Vagina (tissue), 2 donors: ENCODE measurements at regions not wholly inside any gene's neighbourhood (a gene's known extent, or its start where the extent isn't known, plus 50 kb on each side); places are given as distances from the start of the nearest gene placed in this dataset.

Experiments used
- DNase-seq, 2 donors: peaks; one replicate each; pipeline ENCODE4 v3.0.0-alpha.2; 2017; ENCODE audit errors: extremely low spot score in 2 of 2
- H3K27ac ChIP-seq: fragments of 200-600 bp; sonication (generic); one replicate; pipeline ENCODE4 v1.5.1; 2019
- H3K27me3 ChIP-seq: fragments of 200-600 bp; sonication (generic); one replicate; pipeline ENCODE4 v1.5.1; 2019
- H3K36me3 ChIP-seq, 2 donors: fragments of 200-600 bp; sonication (generic); one replicate each; pipeline ENCODE4 v1.5.1; 2017 to 2019
- H3K4me1 ChIP-seq: fragments of 200-600 bp; sonication (generic); one replicate; pipeline ENCODE4 v1.5.1; 2019
- H3K4me3 ChIP-seq, 2 donors: fragments of 200-600 bp; sonication (generic); 1 replicate in 1 of 2; 2 replicates in 1 of 2; pipeline ENCODE4 v1.5.1; 2016 to 2019
- H3K9me3 ChIP-seq: fragments of 200-600 bp; sonication (generic); one replicate; pipeline ENCODE4 v1.5.1; 2019
- POLR2A ChIP-seq, 2 donors: fragments of 450-650 bp; IDR thresholded peaks; one replicate each; pipeline ENCODE4 v1.6.1; 2017; ENCODE audit warnings: antibody characterized with exemption in 2 of 2, mild to moderate bottlenecking in 2 of 2, moderate library complexity in 2 of 2
- POLR2AphosphoS5 ChIP-seq, 2 donors: sonication (generic); formaldehyde crosslinking; IDR thresholded peaks; one replicate each; pipeline ENCODE4 v1.9.0; 2017; ENCODE audit warnings: antibody characterized with exemption in 2 of 2, mild to moderate bottlenecking in 2 of 2, low read depth in 1 of 2; ENCODE audit not compliant: insufficient read depth in 1 of 2
- intact Hi-C: fragments of 100-400 bp; cut with DNase I; formaldehyde crosslinking; loops from one replicate; pipeline ENCODE4 v1.15.1; 2023
- TF ChIP-seq, protein P1 (sequence below), 3 experiments: fragments of 450-650 bp in 2 of 3; fragments of 200-600 bp in 1 of 3; sonication (generic) in 1 of 3; IDR thresholded peaks; one replicate each; pipeline ENCODE4 v1.5.1; 2017 to 2019; ENCODE audit warnings: antibody characterized with exemption in 3 of 3, mild to moderate bottlenecking in 2 of 3, moderate library complexity in 2 of 3

DNA sequence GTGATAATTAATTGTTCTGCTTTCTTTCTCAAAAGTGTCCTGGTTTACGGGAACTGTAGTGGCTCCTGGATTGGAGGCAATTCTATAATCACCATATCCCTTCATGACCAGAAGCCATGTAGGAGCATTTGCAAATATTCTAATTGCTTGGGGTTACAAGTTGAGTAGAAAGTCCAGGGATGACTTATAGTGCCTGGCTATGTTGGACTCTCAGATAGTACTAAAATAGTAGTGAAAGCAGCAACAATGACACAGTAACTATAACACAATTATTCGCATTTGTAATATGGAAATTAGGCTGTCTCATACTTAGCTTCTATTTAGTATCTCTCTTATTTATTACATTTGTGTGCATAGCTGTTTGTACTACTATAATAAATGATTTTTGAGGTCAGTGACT lies 712.5 kb upstream of the GRAMD2B start:
- no peak for DNase-seq
- Histone ChIP-seq H3K36me3 (no peaks in the 10 kb centered on the region), H3K4me3 (no peak overlapping the region), H3K27me3 (no peaks in the 10 kb centered on the region), H3K9me3 (no peaks in the 10 kb centered on the region), H3K4me1 (no peaks in the 10 kb centered on the region), H3K27ac (no peak overlapping the region)
- intact Hi-C loops = no loop called here
- no peak for TF ChIP-seq POLR2AphosphoS5 (IDR thresholded peaks at IDR 0.05; ENCODE audit: insufficient read depth in 1 of 2, low read depth in 1 of 2)
- TF ChIP-seq, protein P1, sequence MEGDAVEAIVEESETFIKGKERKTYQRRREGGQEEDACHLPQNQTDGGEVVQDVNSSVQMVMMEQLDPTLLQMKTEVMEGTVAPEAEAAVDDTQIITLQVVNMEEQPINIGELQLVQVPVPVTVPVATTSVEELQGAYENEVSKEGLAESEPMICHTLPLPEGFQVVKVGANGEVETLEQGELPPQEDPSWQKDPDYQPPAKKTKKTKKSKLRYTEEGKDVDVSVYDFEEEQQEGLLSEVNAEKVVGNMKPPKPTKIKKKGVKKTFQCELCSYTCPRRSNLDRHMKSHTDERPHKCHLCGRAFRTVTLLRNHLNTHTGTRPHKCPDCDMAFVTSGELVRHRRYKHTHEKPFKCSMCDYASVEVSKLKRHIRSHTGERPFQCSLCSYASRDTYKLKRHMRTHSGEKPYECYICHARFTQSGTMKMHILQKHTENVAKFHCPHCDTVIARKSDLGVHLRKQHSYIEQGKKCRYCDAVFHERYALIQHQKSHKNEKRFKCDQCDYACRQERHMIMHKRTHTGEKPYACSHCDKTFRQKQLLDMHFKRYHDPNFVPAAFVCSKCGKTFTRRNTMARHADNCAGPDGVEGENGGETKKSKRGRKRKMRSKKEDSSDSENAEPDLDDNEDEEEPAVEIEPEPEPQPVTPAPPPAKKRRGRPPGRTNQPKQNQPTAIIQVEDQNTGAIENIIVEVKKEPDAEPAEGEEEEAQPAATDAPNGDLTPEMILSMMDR (IDR thresholded peaks at IDR 0.05) = no peak
- TF ChIP-seq POLR2A (IDR thresholded peaks at IDR 0.05) = no peak

DNA sequence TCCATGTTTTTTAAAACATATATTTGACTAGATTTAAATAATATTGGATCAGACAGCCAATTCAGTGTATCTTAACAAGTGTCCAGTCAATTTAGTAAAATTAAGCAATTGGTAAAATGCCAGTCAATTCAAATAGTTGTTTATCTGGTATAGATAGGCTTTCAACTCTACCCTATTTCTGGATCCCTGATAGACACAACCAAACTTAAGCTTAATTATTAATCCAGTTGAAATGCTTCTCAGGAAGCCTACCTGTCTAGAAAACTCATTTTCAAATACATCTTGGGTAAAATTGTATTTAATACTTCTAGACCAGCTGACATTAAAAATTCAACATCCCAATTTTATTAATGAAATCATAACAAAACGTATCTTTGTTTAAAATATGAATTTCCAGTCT lies 710.8 kb upstream of the GRAMD2B start:
- intact Hi-C loops = no loop called here
- TF ChIP-seq POLR2A (IDR thresholded peaks at IDR 0.05) = no peak
- TF ChIP-seq POLR2AphosphoS5 (IDR thresholded peaks at IDR 0.05; ENCODE audit: insufficient read depth in 1 of 2, low read depth in 1 of 2) = no peak
- TF ChIP-seq, protein P1 (IDR thresholded peaks at IDR 0.05) = no peak
- H3K36me3 ChIP-seq = no peaks in the 10 kb centered on the region
- no peak overlapping the region for H3K27ac ChIP-seq
- no peak overlapping the region for H3K4me3 ChIP-seq
- no peaks in the 10 kb centered on the region for H3K27me3 ChIP-seq
- no peak for DNase-seq
- H3K9me3 ChIP-seq = no peaks in the 10 kb centered on the region
- H3K4me1 ChIP-seq = no peaks in the 10 kb centered on the region

DNA sequence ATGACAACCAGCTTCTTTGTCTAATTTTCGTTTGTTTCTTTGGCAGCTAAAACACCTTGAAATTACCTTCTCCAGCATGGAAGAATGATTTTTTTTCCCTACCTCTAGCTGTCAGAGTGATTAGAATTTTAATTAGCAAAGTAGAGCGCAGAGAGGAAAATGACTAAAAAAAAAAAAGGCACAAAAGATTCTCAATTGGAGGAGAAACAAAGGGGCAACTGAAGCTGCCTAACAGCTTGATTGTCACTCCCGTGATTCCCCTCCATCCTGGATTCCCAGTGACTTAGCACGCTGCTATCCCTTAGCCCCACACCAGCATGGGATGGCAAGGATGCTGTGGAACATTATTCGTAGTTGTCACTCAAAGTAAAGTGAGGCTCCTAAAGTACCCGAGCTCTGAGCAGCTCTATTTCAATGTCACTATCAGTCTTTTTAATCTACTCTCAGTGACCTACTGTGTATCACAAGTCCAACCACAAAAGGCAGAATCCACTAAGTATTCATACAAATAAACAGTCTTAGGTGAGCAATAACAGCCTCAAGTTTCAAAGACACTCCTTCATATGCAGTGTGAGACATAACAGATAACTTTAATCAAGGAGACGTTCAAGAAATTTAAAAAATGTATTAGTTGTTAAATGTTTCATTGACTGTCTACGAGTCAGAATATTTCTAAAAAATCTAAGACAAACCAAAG lies 710.0 kb upstream of the GRAMD2B start:
- no peak overlapping the region for H3K4me3 ChIP-seq
- H3K27ac ChIP-seq = no peak overlapping the region
- no peaks in the 10 kb centered on the region for H3K36me3 ChIP-seq
- TF ChIP-seq POLR2AphosphoS5 (IDR thresholded peaks at IDR 0.05; ENCODE audit: insufficient read depth in 1 of 2, low read depth in 1 of 2) (no peak), POLR2A (IDR thresholded peaks at IDR 0.05) (no peak)
- TF ChIP-seq, protein P1 (IDR thresholded peaks at IDR 0.05) = no peak
- intact Hi-C loops = no loop called here
- DNase-seq = no peak
- H3K4me1 ChIP-seq = no peaks in the 10 kb centered on the region
- no peaks in the 10 kb centered on the region for H3K27me3 ChIP-seq
- no peaks in the 10 kb centered on the region for H3K9me3 ChIP-seq

DNA sequence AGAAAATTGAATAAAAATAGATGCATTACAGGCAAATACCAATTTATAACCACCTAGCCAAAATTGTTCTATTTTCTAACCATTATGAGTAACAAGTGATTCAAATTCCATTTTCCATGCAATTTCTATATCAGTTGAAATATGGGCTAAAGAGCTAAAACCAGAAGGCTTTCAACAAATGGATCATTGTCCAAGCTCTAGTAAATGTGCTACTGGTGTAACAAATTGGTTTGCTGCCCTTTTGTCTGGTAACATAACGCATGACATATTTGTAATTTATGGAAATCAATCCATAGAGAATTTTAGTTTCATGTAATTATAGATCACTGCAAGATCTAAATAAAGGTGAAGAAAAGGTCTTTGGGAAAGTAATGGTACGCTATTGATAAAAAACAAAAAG lies 708.0 kb upstream of the GRAMD2B start:
- no peak for DNase-seq
- Histone ChIP-seq H3K9me3 (no peaks in the 10 kb centered on the region), H3K27me3 (no peaks in the 10 kb centered on the region), H3K36me3 (no peaks in the 10 kb centered on the region), H3K4me3 (no peak overlapping the region), H3K27ac (no peak overlapping the region), H3K4me1 (no peaks in the 10 kb centered on the region)
- TF ChIP-seq POLR2A (IDR thresholded peaks at IDR 0.05) = no peak
- TF ChIP-seq, protein P1 (IDR thresholded peaks at IDR 0.05) = no peak
- no peak for TF ChIP-seq POLR2AphosphoS5 (IDR thresholded peaks at IDR 0.05; ENCODE audit: insufficient read depth in 1 of 2, low read depth in 1 of 2)
- intact Hi-C loops = no loop called here

DNA sequence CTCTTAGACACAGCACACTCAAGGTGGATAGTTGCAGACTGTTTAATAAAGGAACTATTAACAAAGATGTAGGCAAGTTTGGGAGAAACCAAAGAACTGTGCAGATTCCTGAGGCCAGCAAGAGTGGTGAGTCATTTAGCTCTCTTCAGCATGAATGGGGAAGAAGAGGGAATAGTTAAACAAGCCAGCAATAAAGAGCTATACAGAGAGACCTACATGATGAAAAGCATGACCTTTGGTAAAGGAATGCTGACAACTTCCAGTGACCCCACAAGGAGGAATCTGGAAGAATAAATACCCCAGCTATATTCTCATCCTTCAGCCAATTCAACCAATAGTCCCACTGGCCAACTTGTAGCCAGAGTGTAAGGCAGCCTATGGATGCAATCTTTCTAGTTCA lies 706.0 kb upstream of the GRAMD2B start:
- Histone ChIP-seq H3K4me3 (no peak overlapping the region), H3K9me3 (no peaks in the 10 kb centered on the region), H3K36me3 (no peaks in the 10 kb centered on the region), H3K27ac (no peak overlapping the region), H3K4me1 (no peaks in the 10 kb centered on the region), H3K27me3 (no peaks in the 10 kb centered on the region)
- TF ChIP-seq, protein P1 (IDR thresholded peaks at IDR 0.05) = no peak
- TF ChIP-seq POLR2AphosphoS5 (IDR thresholded peaks at IDR 0.05; ENCODE audit: insufficient read depth in 1 of 2, low read depth in 1 of 2) (no peak), POLR2A (IDR thresholded peaks at IDR 0.05) (no peak)
- intact Hi-C loops = no loop called here
- no peak for DNase-seq
